ENCODE measurements at regions not wholly inside any gene's neighbourhood (a gene's known extent, or its start where the extent isn't known, plus 50 kb on each side); places are given as distances from the start of the nearest gene placed in this dataset.

DNA sequence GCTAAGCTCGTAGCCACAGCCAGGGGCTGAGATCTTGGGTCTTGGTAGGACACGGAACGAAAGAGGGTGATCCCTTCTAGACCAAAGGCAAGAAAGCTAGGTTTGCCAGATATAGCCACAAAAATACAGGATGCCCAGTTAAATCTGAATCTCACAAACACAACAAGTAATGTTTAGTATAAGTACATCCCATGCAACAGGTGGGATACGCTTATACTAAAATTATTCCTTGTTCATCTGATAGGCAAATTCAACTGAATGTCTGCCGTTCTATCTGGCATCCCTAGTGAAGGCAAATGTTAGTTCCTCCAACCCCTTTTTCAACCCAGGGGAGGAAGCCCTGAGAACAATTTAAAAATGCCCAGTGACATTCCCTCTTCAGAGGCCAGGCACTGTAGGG lies 131.1 kb upstream of the MGMT start:
- ATAC-seq, result no peak
- no peaks in the 10 kb centered on the region for H3K27me3 ChIP-seq (ENCODE audit: control insufficient read depth, insufficient read depth)
- H3K4me1 ChIP-seq (ENCODE audit: control insufficient read depth, insufficient read depth, low read length), result no peaks in the 10 kb centered on the region
- intact Hi-C loops (cut with DNase I), result loop anchor here in 3 of 4 donors (10.0 kb wide), 2 partner anchors 291 to 301 kb away; no protein-coding TSS in a partner anchor
- H3K4me3 ChIP-seq (ENCODE audit: low read length), result no peak overlapping the region
- no peaks in the 10 kb centered on the region for H3K9me3 ChIP-seq (ENCODE audit: control insufficient read depth, low read length)
- H3K27ac ChIP-seq (ENCODE audit: low read length), result no peak overlapping the region
- DNase-seq, result no peak
- 91% methylated on average over 5 of the region's 5 CpGs for WGBS

DNA sequence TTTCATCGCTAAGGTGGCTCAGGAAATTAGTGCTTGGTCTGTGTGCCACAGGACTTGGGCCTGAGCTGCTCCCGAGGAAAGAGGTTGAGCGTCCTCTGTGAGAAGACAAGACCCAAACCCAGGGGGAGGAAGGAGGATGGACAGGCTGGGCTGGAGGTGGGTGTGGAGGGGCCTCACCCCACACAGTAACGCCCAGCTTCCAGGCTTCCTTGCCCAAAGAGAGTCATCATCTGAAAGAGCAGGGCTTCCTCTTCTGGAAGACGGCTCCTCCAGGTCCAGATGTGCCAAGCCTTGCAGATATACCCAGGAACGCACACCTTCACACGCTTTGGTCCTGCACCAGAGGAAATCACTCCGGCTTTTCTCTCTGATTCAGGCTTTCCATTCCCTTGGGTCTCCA lies 127.8 kb upstream of the MGMT start:
- intact Hi-C loops (cut with DNase I), result loop anchor here in 3 of 4 donors (10.0 kb wide), 2 partner anchors 294 to 304 kb away; no protein-coding TSS in a partner anchor
- no peak for DNase-seq
- Histone ChIP-seq H3K4me3 (ENCODE audit: low read length) (no peak overlapping the region), H3K27me3 (ENCODE audit: control insufficient read depth, insufficient read depth) (no peaks in the 10 kb centered on the region), H3K4me1 (ENCODE audit: control insufficient read depth, insufficient read depth, low read length) (no peaks in the 10 kb centered on the region), H3K9me3 (ENCODE audit: control insufficient read depth, low read length) (no peaks in the 10 kb centered on the region), H3K27ac (ENCODE audit: low read length) (no peak overlapping the region)
- no peak for ATAC-seq
- 94% methylated on average over 8 of the region's 8 CpGs for WGBS

DNA sequence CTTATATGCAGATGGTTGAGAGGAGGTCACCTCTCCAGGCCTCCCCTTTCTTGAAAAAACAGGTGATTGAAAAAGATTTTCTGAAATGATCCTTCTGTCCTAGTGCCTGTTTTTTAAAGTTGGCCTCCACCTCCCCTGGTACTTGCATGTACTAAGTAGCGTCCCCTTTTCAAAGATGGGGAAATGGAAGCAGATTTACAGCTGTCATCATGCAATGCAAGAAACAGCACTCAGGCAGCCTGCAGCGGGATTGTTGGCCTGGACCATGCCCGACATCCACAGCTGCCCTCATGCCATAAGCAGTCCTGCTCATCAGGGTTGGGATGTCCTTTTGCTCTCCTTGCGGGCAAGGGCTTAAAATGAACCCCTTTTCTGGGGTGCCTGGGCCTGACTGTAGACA lies 127.2 kb upstream of the MGMT start:
- H3K4me3 ChIP-seq (ENCODE audit: low read length), result no peak overlapping the region
- H3K27ac ChIP-seq (ENCODE audit: low read length), result no peak overlapping the region
- intact Hi-C loops (cut with DNase I), result loop anchor here in 3 of 4 donors (10.0 kb wide), 2 partner anchors 295 to 305 kb away; no protein-coding TSS in a partner anchor
- DNase-seq (no peak), ATAC-seq (no peak)
- H3K27me3 ChIP-seq (ENCODE audit: control insufficient read depth, insufficient read depth), result no peaks in the 10 kb centered on the region
- H3K4me1 ChIP-seq (ENCODE audit: control insufficient read depth, insufficient read depth, low read length), result no peaks in the 10 kb centered on the region
- H3K9me3 ChIP-seq (ENCODE audit: control insufficient read depth, low read length), result no peaks in the 10 kb centered on the region
- WGBS, result 98% methylated on average over 4 of the region's 4 CpGs

DNA sequence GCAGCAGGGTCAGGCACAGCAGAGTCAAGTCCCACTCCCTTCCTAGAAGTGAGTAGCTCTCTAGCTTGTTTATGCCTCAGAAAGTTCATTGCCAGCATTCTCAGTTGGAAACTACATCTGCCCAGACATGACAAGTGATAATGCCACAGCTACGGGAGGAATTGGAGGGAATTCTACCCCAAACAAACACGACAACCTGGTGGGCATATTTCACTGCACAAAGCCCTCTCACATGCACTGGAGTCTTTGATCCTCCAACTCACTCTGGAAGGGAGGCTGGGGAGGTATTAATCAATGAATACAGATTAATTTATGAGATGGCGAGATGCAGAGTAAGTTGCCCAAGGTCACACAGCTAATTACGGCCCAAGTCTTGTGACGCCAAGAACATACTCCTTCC lies 126.0 kb upstream of the MGMT start:
- no peaks in the 10 kb centered on the region for H3K4me1 ChIP-seq (ENCODE audit: control insufficient read depth, insufficient read depth, low read length)
- H3K4me3 ChIP-seq (ENCODE audit: low read length), result no peak overlapping the region
- no peak overlapping the region for H3K27ac ChIP-seq (ENCODE audit: low read length)
- intact Hi-C loops (cut with DNase I), result no loop called here
- no peaks in the 10 kb centered on the region for H3K9me3 ChIP-seq (ENCODE audit: control insufficient read depth, low read length)
- no peaks in the 10 kb centered on the region for H3K27me3 ChIP-seq (ENCODE audit: control insufficient read depth, insufficient read depth)
- 90% methylated on average over 5 of the region's 5 CpGs for WGBS
- DNase-seq, result no peak
- ATAC-seq, result no peak

DNA sequence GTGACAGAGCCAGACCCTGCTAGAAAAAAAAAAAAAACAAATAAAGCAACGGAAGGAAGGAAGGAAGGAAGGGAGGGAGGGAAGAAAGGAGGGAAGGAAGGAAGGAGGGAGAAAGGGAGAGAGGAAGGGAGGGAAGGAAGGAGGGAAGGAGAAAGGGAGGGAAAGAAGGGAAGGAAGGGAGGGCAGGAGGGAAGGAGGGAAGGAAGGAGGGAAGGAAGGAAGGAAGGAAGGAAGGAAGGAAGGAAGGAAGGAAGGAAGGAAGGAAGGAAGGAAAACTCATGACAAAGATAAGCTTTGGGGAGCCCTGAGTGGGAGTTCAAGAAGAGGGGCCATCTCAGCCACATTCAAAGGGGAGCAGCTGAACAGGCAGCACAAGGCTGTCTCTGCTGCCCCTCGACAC lies 124.7 kb upstream of the MGMT start:
- intact Hi-C loops (cut with DNase I), result no loop called here

DNA sequence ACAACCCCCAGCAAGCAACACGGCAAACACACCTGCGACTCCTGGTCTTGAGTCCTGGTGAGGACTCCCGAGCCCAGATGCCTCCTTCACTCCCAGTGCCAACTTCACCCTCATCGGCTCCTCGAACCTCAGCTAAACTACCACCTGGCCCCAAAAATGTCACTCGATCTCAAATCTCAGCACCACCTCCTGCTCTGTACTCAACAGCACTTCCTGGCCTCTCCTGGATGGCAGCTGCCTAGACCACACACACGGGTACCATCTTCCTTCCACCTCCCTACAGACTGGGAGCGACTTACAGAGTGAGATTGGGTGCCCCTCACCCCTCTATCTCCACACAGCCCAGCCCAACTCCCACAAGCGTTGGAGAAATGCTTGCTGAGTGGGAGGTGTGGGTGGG lies 123.9 kb upstream of the MGMT start:
- Histone ChIP-seq H3K4me3 (ENCODE audit: low read length) (no peak overlapping the region), H3K27ac (ENCODE audit: low read length) (no peak overlapping the region), H3K27me3 (ENCODE audit: control insufficient read depth, insufficient read depth) (no peaks in the 10 kb centered on the region), H3K4me1 (ENCODE audit: control insufficient read depth, insufficient read depth, low read length) (no peaks in the 10 kb centered on the region), H3K9me3 (ENCODE audit: control insufficient read depth, low read length) (no peaks in the 10 kb centered on the region)
- WGBS, result 90% methylated on average over 9 of the region's 9 CpGs
- intact Hi-C loops (cut with DNase I), result no loop called here
- ATAC-seq (no peak), DNase-seq (no peak)

More for the DNA sequence above, 124.7 kb upstream of the MGMT start:
- DNase-seq, result no peak
- no peaks in the 10 kb centered on the region for H3K4me1 ChIP-seq (ENCODE audit: control insufficient read depth, insufficient read depth, low read length)
- no peaks in the 10 kb centered on the region for H3K9me3 ChIP-seq (ENCODE audit: control insufficient read depth, low read length)
- H3K27ac ChIP-seq (ENCODE audit: low read length), result no peak overlapping the region
- 76% methylated on average over 2 of the region's 2 CpGs for WGBS
- no peak for ATAC-seq
- H3K4me3 ChIP-seq (ENCODE audit: low read length), result no peak overlapping the region
- H3K27me3 ChIP-seq (ENCODE audit: control insufficient read depth, insufficient read depth), result no peaks in the 10 kb centered on the region

DNA sequence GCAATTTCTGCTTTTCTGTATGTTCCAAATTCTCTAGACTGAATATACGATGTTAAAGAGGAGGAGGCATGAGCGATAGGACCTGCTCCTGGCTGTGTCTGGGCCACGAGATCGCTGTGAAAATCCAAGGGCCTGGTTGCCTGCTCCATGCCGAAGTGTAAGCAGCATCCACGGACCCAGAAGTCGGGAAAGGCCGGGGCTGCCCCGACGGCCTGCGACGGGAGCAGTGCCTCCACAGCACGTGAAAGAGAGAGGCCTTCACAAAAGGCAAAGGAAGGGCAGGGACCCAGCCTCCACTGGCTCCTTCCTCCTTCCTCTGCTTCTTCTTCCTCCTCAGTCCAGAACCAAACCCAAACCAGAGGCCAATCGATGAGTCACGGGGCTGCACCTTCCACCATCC lies 122.9 kb upstream of the MGMT start:
- Histone ChIP-seq H3K27me3 (ENCODE audit: control insufficient read depth, insufficient read depth) (no peaks in the 10 kb centered on the region), H3K4me3 (ENCODE audit: low read length) (no peak overlapping the region), H3K27ac (ENCODE audit: low read length) (no peak overlapping the region), H3K4me1 (ENCODE audit: control insufficient read depth, insufficient read depth, low read length) (no peaks in the 10 kb centered on the region), H3K9me3 (ENCODE audit: control insufficient read depth, low read length) (no peaks in the 10 kb centered on the region)
- WGBS, result 97% methylated on average over 15 of the region's 15 CpGs
- intact Hi-C loops (cut with DNase I), result no loop called here
- ATAC-seq (no peak), DNase-seq (peak in 1 of 3 donors; percentile 45)

DNA sequence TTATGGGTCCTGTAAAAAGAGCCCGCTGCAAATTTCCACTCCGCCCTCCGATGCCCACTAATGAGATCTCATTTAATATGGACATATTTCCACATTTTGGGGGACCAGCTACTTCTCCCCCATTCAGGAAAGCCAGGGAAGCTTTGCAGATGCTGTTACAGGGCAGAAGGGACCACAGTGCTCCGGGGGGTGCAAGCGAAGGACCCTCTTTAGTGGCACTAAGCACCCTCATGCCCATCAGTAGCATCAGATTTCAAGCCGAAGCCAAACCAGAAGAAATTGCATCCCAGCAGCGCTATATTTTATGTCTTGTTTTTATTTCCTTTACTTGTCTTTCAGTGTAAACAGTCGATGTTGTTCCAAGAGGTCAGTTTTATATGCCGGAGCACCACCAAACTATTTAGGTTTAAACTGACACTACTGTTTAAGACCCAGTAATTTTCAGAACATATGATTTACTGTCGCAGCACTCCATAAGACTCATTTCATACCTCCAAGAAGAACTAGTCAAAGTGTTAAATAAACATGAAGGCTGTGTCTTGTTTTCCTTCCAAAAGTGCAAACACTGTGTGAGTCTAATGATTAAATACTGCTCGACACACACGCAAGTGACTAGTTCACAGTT lies 122.2 kb upstream of the MGMT start:
- WGBS, result 93% methylated on average over 12 of the region's 12 CpGs
- no peak overlapping the region for H3K4me3 ChIP-seq (ENCODE audit: low read length)
- no peak for DNase-seq
- no peaks in the 10 kb centered on the region for H3K4me1 ChIP-seq (ENCODE audit: control insufficient read depth, insufficient read depth, low read length)
- no peaks in the 10 kb centered on the region for H3K27me3 ChIP-seq (ENCODE audit: control insufficient read depth, insufficient read depth)
- no peak overlapping the region for H3K27ac ChIP-seq (ENCODE audit: low read length)
- intact Hi-C loops (cut with DNase I), result no loop called here
- H3K9me3 ChIP-seq (ENCODE audit: control insufficient read depth, low read length), result no peaks in the 10 kb centered on the region
- ATAC-seq, result no peak

DNA sequence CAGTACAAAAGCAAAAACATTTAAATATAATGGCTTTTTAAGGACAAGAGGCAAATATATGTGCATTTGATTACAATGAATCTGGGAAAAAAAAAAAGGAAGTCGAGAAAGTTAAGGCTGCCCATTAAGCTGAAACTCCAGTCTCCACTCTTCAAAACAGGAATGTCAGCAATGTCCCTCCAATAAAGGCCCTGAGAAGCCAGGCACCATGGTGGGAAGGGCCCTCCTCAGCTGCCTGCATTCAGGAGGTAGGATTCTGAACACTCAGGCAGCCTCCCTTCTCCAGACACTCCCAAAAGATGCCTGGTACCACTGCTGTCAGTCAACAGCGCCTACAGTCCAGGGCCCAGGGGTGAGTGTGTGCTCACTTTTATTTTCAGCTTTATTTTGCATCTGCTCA lies 121.3 kb upstream of the MGMT start:
- 93% methylated on average over 2 of the region's 2 CpGs for WGBS
- Histone ChIP-seq H3K9me3 (ENCODE audit: control insufficient read depth, low read length) (no peaks in the 10 kb centered on the region), H3K27me3 (ENCODE audit: control insufficient read depth, insufficient read depth) (no peaks in the 10 kb centered on the region), H3K4me3 (ENCODE audit: low read length) (no peak overlapping the region), H3K4me1 (ENCODE audit: control insufficient read depth, insufficient read depth, low read length) (no peaks in the 10 kb centered on the region), H3K27ac (ENCODE audit: low read length) (no peak overlapping the region)
- intact Hi-C loops (cut with DNase I), result no loop called here
- DNase-seq, result no peak
- ATAC-seq, result no peak

DNA sequence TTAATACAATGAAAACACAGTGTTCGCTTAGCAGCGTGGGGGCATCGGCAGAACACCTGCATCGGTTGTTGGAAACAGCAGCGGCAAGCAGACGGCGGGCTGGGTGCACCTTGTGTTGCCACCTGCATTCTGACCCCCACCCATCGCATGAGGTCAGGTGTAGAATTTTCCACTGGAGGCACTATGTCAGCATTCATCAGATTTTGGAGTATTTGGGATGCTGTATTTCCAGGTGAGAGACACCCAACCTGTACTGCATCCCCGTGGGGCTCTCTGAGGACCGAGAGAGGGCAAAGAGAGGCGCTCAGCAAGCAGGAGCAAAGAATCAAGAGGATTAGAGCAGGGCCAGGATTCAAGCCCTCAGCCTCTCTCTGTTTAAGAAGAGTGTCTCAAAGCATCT lies 116.4 kb upstream of the MGMT start:
- H3K9me3 ChIP-seq (ENCODE audit: control insufficient read depth, low read length), result no peaks in the 10 kb centered on the region
- intact Hi-C loops (cut with DNase I), result no loop called here
- H3K27me3 ChIP-seq (ENCODE audit: control insufficient read depth, insufficient read depth), result no peaks in the 10 kb centered on the region
- H3K4me1 ChIP-seq (ENCODE audit: control insufficient read depth, insufficient read depth, low read length), result no peaks in the 10 kb centered on the region
- no peak for DNase-seq
- no peak overlapping the region for H3K27ac ChIP-seq (ENCODE audit: low read length)
- H3K4me3 ChIP-seq (ENCODE audit: low read length), result no peak overlapping the region
- no peak for ATAC-seq
- 85% methylated on average over 11 of the region's 11 CpGs for WGBS

DNA sequence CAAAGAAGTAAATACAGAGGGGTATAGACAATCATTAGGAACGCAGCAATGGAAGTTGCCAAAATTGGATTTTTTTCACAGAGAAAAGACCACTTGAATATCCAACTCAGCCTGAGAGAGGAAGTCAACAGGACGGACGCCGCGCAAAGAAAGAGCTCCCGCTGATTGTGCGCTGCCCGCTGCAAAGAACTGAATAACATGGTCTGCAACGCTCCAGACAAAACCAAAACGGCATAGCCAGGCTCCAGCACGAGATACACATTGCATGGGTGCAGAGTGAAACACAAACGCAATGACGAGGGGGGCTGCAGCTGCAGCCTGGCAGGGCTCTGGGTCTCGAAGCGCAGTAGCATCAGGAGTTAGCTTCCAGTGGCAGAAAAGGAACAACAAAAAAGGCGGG lies 113.9 kb upstream of the MGMT start:
- no peak for ATAC-seq
- DNase-seq, result no peak
- H3K27ac ChIP-seq (ENCODE audit: low read length), result no peak overlapping the region
- no peaks in the 10 kb centered on the region for H3K9me3 ChIP-seq (ENCODE audit: control insufficient read depth, low read length)
- 91% methylated on average over 16 of the region's 16 CpGs for WGBS
- no peaks in the 10 kb centered on the region for H3K4me1 ChIP-seq (ENCODE audit: control insufficient read depth, insufficient read depth, low read length)
- no peak overlapping the region for H3K4me3 ChIP-seq (ENCODE audit: low read length)
- H3K27me3 ChIP-seq (ENCODE audit: control insufficient read depth, insufficient read depth), result no peaks in the 10 kb centered on the region
- intact Hi-C loops (cut with DNase I), result no loop called here

DNA sequence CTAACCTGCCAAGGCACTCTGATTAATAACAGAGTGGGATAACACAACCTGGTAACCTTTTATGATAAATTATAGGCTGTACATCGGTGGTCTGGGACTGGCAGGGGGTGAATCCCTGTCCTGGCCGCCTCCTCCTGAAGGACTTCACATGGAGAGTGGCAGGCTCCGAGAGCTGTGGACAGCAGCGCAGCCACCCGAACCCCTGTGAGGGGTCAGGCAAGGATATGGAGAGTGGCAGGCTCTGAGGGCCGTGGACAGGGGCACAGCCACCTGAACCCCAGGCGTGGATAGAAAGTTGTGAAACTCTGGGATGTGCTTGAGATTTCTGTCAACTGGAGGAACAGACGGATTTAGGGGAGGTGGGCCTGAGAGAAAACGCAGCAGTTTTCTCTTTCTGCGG lies 107.0 kb upstream of the MGMT start:
- Histone ChIP-seq H3K4me1 (ENCODE audit: control insufficient read depth, insufficient read depth, low read length) (no peaks in the 10 kb centered on the region), H3K27me3 (ENCODE audit: control insufficient read depth, insufficient read depth) (no peaks in the 10 kb centered on the region), H3K27ac (ENCODE audit: low read length) (no peak overlapping the region), H3K9me3 (ENCODE audit: control insufficient read depth, low read length) (no peaks in the 10 kb centered on the region), H3K4me3 (ENCODE audit: low read length) (no peak overlapping the region)
- intact Hi-C loops (cut with DNase I), result no loop called here
- ATAC-seq (no peak), DNase-seq (no peak)
- WGBS, result 88% methylated on average over 10 of the region's 10 CpGs
